NCI-H526 (cell line): ENCODE measurements at regions not wholly inside any gene's neighbourhood (a gene's known extent, or its start where the extent isn't known, plus 50 kb on each side); places are given as distances from the start of the nearest gene placed in this dataset.

Experiments used
- DNase-seq, 2 experiments: peaks; one replicate each; lab custom pipeline; 2025; lab: John Stamatoyannopoulos, UW

- DNase-seq = no peak
Measured at GRCh38 chr4:35943606-35944005, 300.7 kb downstream of the ARAP2 start.

GRCh38 chr4:35948171-35948570 is 296.1 kb downstream of the ARAP2 start:
- DNase-seq = no peak

- DNase-seq = no peak
Measured at GRCh38 chr4:35950442-35950841, 293.9 kb downstream of the ARAP2 start.

GRCh38 chr4:35952751-35953150 is 291.6 kb downstream of the ARAP2 start:
- peak; percentile 4 to 40 for DNase-seq

GRCh38 chr4:35963383-35963782 is 280.9 kb downstream of the ARAP2 start:
- no peak for DNase-seq

- no peak for DNase-seq
Measured at GRCh38 chr4:35963974-35964515, 280.3 kb downstream of the ARAP2 start.

- DNase-seq = peak in 1 of 2 experiments; percentile 44
Measured at GRCh38 chr4:35965300-35965699, 279.0 kb downstream of the ARAP2 start.

GRCh38 chr4:35966566-35966965 is 277.7 kb downstream of the ARAP2 start:
- no peak for DNase-seq

- no peak for DNase-seq
Measured at GRCh38 chr4:35970366-35970960, 273.9 kb downstream of the ARAP2 start.

- no peak for DNase-seq
Measured at GRCh38 chr4:35972814-35973213, 271.5 kb downstream of the ARAP2 start.

- no peak for DNase-seq
Measured at GRCh38 chr4:35975617-35976355, 268.5 kb downstream of the ARAP2 start.

GRCh38 chr4:35978551-35978950 is 265.8 kb downstream of the ARAP2 start:
- no peak for DNase-seq

- no peak for DNase-seq
Measured at GRCh38 chr4:35982318-35982717, 262.0 kb downstream of the ARAP2 start.

- no peak for DNase-seq
Measured at GRCh38 chr4:35986537-35986936, 257.8 kb downstream of the ARAP2 start.

GRCh38 chr4:35993606-35994005 is 250.7 kb downstream of the ARAP2 start:
- DNase-seq = peak in 1 of 2 experiments; percentile 15

- DNase-seq = no peak
Measured at GRCh38 chr4:36000941-36001557, 243.3 kb downstream of the ARAP2 start.

- peak in 1 of 2 experiments; percentile 15 for DNase-seq
Measured at GRCh38 chr4:36003051-36003450, 241.3 kb downstream of the ARAP2 start.

- DNase-seq = no peak
Measured at GRCh38 chr4:36004204-36004851, 240.0 kb downstream of the ARAP2 start.

GRCh38 chr4:36006226-36006625 is 238.1 kb downstream of the ARAP2 start:
- DNase-seq = no peak

GRCh38 chr4:36010397-36010929 is 233.9 kb downstream of the ARAP2 start:
- no peak for DNase-seq

GRCh38 chr4:36011381-36011780 is 232.9 kb downstream of the ARAP2 start:
- DNase-seq = no peak

GRCh38 chr4:36012503-36012902 is 231.8 kb downstream of the ARAP2 start:
- no peak for DNase-seq
